Retinal pigment epithelial cell (primary cell): ENCODE measurements at regions not wholly inside any gene's neighbourhood (a gene's known extent, or its start where the extent isn't known, plus 50 kb on each side); places are given as distances from the start of the nearest gene placed in this dataset.

Experiments
- DNase-seq: peaks from one replicate; pipeline ENCODE4 v3.0.0-alpha.2; 2010; ENCODE audit warnings: low read depth
- H3K4me3 ChIP-seq: 2 replicates; pipeline ENCODE4 v1.5.1; 2011; ENCODE audit warnings: mild to moderate bottlenecking, low read length, control low read depth, moderate library complexity
- TF ChIP-seq, protein P1 (sequence below): conservative IDR thresholded peaks from 2 replicates; pipeline ENCODE4 v1.5.1; 2011; ENCODE audit warnings: low read depth, low read length, control low read depth, inconsistent platforms

- DNase-seq = no peak
- TF ChIP-seq, protein P1, sequence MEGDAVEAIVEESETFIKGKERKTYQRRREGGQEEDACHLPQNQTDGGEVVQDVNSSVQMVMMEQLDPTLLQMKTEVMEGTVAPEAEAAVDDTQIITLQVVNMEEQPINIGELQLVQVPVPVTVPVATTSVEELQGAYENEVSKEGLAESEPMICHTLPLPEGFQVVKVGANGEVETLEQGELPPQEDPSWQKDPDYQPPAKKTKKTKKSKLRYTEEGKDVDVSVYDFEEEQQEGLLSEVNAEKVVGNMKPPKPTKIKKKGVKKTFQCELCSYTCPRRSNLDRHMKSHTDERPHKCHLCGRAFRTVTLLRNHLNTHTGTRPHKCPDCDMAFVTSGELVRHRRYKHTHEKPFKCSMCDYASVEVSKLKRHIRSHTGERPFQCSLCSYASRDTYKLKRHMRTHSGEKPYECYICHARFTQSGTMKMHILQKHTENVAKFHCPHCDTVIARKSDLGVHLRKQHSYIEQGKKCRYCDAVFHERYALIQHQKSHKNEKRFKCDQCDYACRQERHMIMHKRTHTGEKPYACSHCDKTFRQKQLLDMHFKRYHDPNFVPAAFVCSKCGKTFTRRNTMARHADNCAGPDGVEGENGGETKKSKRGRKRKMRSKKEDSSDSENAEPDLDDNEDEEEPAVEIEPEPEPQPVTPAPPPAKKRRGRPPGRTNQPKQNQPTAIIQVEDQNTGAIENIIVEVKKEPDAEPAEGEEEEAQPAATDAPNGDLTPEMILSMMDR = no peak
- H3K4me3 ChIP-seq = no peak overlapping the region
These were observed 288.4 kb upstream of the KIRREL3 start for GRCh38 chr11:127288926-127289325.

GRCh38 chr11:127281534-127281933 is 281.0 kb upstream of the KIRREL3 start:
- TF ChIP-seq, protein P1 = no peak
- DNase-seq = no peak
- H3K4me3 ChIP-seq = no peak overlapping the region

- no peak for DNase-seq
- TF ChIP-seq, protein P1 = no peak
- no peak overlapping the region for H3K4me3 ChIP-seq
These were observed 275.2 kb upstream of the KIRREL3 start for GRCh38 chr11:127275774-127276173.

- no peak overlapping the region for H3K4me3 ChIP-seq
- DNase-seq = no peak
- TF ChIP-seq, protein P1 = no peak
These were observed 273.7 kb upstream of the KIRREL3 start for GRCh38 chr11:127274328-127274676.

DNA sequence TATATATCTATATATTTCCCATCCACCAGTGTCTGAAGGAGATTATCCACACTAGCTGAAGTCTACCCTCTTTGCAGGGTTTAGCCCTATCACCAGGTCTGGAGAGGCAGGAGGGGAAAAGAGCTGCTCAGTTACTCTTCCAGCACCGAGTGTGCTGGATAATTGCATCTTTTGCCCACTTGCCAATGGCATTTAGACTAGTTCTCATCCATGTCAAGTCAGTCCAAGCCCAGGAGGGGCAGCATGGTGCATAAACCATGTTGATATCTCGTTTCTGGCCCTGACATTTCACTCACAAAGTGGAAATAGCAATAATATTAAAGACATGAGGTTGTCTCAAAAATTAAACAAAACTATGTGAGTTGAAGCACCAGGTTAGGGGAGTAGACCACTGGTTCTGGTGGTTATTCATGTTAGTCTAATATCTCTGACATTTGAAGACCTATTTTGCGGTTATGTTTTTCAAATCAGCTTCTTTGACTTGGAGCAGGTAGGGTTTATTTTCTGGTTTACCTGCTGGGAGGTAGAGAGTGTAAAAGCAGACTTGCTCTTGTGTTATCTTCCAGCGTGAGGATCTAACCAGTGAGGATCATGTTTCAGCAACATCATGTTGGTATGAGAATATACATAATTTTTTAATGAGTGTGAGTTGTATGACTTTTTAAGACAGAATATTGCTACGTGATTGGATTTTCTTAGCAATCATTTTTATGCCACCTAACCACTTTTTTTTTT is 273.2 kb upstream of the KIRREL3 start:
- no peak overlapping the region for H3K4me3 ChIP-seq
- TF ChIP-seq, protein P1 = no peak
- no peak for DNase-seq

- TF ChIP-seq, protein P1 = no peak
These were observed 270.3 kb upstream of the KIRREL3 start for GRCh38 chr11:127270851-127271250.

GRCh38 chr11:127269911-127270310 is 269.3 kb upstream of the KIRREL3 start:
- TF ChIP-seq, protein P1 = no peak
- DNase-seq = no peak
- no peak overlapping the region for H3K4me3 ChIP-seq

More at GRCh38 chr11:127270851-127271250, 270.3 kb upstream of the KIRREL3 start:
- DNase-seq = no peak
- no peak overlapping the region for H3K4me3 ChIP-seq
